Activated naive CD8-positive, alpha-beta T cell treated with anti-CD3 and anti-CD28 coated beads, Interleukin-2, amount 10 ng/mL, durations not matched to agents 7 days and 5 days (primary cell): ENCODE measurements at regions not wholly inside any gene's neighbourhood (a gene's known extent, or its start where the extent isn't known, plus 50 kb on each side); places are given as distances from the start of the nearest gene placed in this dataset.
"Not testable (repeated sequence)": the region's sequence is repeated elsewhere in the genome, so short reads cannot be mapped to it uniquely, and the experiment has no call there.

ENCODE experiments used
- ATAC-seq: fragments of 150-1000 bp; cut with Tn5 transposase; one replicate; pipeline ENCODE4 v1.10.0; 2021; ENCODE audit warnings: low read depth, moderate library complexity
- POLR2A ChIA-PET: fragments of 350-600 bp; sonication (Branson Sonifier 250); formaldehyde crosslinking; loops from one replicate; lab custom pipeline; 2021; ENCODE audit warnings: antibody characterized with exemption; lab: Charles Lee
- DNase-seq: peaks from one replicate; pipeline ENCODE4 v3.0.0; 2021
- H3K27ac Mint-ChIP-seq: one replicate; pipeline ENCODE4 v1.8.0; 2022; ENCODE audit warnings: mild to moderate bottlenecking, mixed read lengths
- H3K27me3 Mint-ChIP-seq: one replicate; pipeline ENCODE4 v1.8.0; 2022; ENCODE audit warnings: mild to moderate bottlenecking, moderate library complexity, mixed read lengths
- H3K36me3 Mint-ChIP-seq: one replicate; pipeline ENCODE4 v1.8.0; 2021; ENCODE audit warnings: mild to moderate bottlenecking, mixed read lengths
- H3K4me1 Mint-ChIP-seq: one replicate; pipeline ENCODE4 v1.8.0; 2021; ENCODE audit warnings: mixed read lengths
- H3K4me3 Mint-ChIP-seq: one replicate; pipeline ENCODE4 v1.8.0; 2022; ENCODE audit warnings: mild to moderate bottlenecking, moderate library complexity, mixed read lengths
- H3K9me3 Mint-ChIP-seq: one replicate; pipeline ENCODE4 v1.8.0; 2021; ENCODE audit warnings: mixed read lengths

DNA sequence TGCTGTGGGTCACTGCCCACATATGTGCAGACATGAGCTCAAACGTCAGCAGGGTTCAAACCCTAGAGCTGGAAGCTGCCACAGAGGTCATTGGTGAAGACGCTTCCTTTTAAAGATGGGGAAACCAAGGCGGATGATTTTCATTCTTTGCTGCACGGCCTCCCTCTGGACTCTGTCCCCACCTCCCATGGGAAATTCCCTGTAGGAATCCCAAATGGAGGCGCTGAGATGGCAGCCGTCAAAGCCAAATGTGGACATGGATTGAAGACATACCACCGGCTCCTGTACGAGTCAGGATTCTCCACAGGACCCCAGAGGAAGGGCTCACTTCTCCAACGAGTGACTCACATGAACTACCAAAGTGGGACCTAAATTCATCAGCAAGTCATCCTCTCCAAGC is 286.4 kb downstream of the CRLF2 start:
- H3K4me1 Mint-ChIP-seq: no peaks in the 10 kb centered on the region
- no peaks in the 10 kb centered on the region for H3K36me3 Mint-ChIP-seq

DNA sequence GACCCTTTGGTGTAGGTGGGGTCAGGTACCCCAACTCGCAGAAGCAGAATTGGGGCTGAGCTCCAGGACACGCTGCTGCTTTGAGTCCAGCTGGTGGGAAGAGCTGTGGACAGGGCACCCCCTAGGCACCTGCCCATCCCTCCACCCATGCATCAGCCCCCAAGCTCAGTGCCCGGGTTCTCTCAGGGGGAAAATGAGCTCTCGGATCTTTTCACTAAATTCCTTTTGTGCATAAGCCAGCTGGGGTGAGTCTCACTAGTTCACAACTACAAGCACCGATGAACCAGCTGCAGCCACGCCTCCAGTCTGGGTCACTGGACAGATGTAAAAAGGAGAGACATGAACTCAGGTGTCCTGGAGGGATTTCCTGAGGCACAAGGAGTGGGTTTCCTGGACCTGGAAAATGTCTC is 286.8 kb downstream of the CRLF2 start:
- no peak for DNase-seq
- Mint-ChIP-seq H3K27ac (no peak overlapping the region), H3K4me1 (no peaks in the 10 kb centered on the region), H3K36me3 (no peaks in the 10 kb centered on the region), H3K27me3 (no peaks in the 10 kb centered on the region), H3K4me3 (no peak overlapping the region), H3K9me3 (no peaks in the 10 kb centered on the region)
- ATAC-seq: no peak
- POLR2A ChIA-PET: no interaction called here

More for the DNA sequence above, 286.4 kb downstream of the CRLF2 start:
- ATAC-seq (no peak), DNase-seq (no peak)
- H3K27ac Mint-ChIP-seq: no peak overlapping the region
- POLR2A ChIA-PET: no interaction called here
- H3K4me3 Mint-ChIP-seq: no peak overlapping the region
- no peaks in the 10 kb centered on the region for H3K27me3 Mint-ChIP-seq
- peaks cover 1% of the 10 kb centered on the region for H3K9me3 Mint-ChIP-seq

DNA sequence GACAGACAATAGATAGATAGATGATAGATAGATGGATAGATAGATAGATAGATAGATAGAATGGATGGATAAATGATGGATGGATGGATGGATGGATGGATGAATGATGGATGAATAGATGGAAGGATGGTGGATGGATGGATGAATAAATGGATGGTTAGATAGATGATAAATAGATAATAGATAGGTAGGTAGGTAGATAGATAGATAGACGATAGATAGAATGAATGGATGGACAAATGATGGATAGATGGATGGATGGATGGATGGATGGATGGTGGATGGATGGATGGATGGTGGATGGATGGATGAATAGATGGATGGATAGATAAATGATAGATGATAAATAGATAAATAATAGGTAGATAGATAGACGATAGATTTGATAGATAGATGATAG is 287.4 kb downstream of the CRLF2 start:
- Mint-ChIP-seq H3K27ac (no peak overlapping the region), H3K4me1 (no peaks in the 10 kb centered on the region)

DNA sequence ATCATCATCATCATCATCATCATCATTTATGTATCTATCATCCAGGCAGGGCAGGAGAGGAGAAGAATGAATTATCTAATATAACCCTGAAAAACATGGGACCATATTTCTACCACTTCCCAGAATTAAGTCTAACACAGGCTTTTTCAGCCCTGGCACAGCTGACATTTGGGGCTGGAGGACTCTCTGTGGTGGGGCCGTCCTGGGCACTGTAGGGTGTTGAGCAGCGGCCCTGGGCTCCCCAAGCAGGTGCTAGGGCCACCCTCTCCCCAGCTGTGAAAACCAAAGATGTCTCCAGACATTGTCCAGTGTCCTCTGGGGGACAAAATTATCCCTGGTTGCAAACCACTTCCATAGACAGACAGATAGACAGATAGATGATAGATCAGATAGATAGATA is 288.4 kb downstream of the CRLF2 start:
- Mint-ChIP-seq H3K27me3 (no peaks in the 10 kb centered on the region), H3K4me1 (no peaks in the 10 kb centered on the region), H3K9me3 (no peaks in the 10 kb centered on the region), H3K27ac (no peak overlapping the region), H3K4me3 (no peak overlapping the region), H3K36me3 (no peaks in the 10 kb centered on the region)
- ATAC-seq (no peak), DNase-seq (no peak)
- POLR2A ChIA-PET: no interaction called here

More for the DNA sequence above, 287.4 kb downstream of the CRLF2 start:
- POLR2A ChIA-PET: no interaction called here
- no peaks in the 10 kb centered on the region for H3K27me3 Mint-ChIP-seq
- DNase-seq: no peak
- ATAC-seq: no peak
- H3K4me3 Mint-ChIP-seq: no peak overlapping the region
- H3K9me3 Mint-ChIP-seq: no peaks in the 10 kb centered on the region
- H3K36me3 Mint-ChIP-seq: no peaks in the 10 kb centered on the region

DNA sequence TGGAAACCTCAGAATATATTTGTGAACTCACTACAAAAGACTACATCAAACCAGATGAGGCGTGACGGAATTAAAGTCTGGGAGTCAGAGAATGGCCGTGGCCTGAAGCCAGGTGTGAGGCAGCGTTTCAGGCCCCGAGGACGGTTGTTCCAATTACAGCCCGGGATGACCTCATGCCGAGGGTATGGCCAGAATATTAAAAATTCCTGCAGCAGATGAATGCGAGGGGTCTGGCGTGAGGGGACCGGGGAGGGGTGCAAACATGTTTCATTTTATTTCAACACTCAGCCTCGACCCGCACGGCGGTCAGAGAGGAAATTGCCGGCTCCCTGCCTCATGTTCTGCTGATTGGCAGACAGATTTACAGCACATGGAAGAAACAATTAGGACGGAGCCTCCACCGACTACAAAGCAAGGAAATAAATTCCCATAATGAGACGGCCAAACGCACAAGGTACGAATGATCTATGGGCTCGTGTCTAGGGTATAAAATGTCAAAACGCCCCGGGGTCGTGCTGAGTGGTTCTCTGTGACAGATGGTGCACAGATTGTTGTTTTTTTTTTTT is 289.7 kb downstream of the SHOX start:
- H3K4me3 Mint-ChIP-seq: no peak overlapping the region
- ATAC-seq (no peak), DNase-seq (no peak)
- H3K27ac Mint-ChIP-seq: no peak overlapping the region
- H3K36me3 Mint-ChIP-seq: no peaks in the 10 kb centered on the region
- POLR2A ChIA-PET: no interaction called here
- H3K9me3 Mint-ChIP-seq: no peaks in the 10 kb centered on the region
- H3K4me1 Mint-ChIP-seq: no peaks in the 10 kb centered on the region
- no peaks in the 10 kb centered on the region for H3K27me3 Mint-ChIP-seq

DNA sequence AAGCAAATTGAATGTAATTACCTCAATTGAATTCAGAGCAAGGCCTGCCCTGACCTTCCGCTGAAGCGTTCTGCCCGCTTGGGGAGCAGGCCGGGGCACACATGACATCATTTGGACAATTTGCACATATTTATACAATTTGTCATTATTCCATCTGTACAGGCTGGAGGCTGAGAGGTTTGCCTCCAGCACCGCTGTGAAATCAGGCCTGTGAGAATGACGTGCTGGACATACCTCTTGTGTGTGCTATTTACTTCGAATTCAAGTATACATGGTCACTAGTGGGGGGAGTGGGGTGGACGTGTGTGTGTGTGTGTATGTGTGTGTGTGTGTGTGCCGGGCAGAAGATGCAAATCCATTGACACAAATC is 285.6 kb downstream of the SHOX start:
- no peak overlapping the region for H3K4me3 Mint-ChIP-seq
- no peaks in the 10 kb centered on the region for H3K36me3 Mint-ChIP-seq
- H3K27ac Mint-ChIP-seq: no peak overlapping the region
- no peaks in the 10 kb centered on the region for H3K4me1 Mint-ChIP-seq
- ATAC-seq: no peak
- H3K27me3 Mint-ChIP-seq: no peaks in the 10 kb centered on the region
- no peak for DNase-seq
- no peaks in the 10 kb centered on the region for H3K9me3 Mint-ChIP-seq
- POLR2A ChIA-PET: no interaction called here

DNA sequence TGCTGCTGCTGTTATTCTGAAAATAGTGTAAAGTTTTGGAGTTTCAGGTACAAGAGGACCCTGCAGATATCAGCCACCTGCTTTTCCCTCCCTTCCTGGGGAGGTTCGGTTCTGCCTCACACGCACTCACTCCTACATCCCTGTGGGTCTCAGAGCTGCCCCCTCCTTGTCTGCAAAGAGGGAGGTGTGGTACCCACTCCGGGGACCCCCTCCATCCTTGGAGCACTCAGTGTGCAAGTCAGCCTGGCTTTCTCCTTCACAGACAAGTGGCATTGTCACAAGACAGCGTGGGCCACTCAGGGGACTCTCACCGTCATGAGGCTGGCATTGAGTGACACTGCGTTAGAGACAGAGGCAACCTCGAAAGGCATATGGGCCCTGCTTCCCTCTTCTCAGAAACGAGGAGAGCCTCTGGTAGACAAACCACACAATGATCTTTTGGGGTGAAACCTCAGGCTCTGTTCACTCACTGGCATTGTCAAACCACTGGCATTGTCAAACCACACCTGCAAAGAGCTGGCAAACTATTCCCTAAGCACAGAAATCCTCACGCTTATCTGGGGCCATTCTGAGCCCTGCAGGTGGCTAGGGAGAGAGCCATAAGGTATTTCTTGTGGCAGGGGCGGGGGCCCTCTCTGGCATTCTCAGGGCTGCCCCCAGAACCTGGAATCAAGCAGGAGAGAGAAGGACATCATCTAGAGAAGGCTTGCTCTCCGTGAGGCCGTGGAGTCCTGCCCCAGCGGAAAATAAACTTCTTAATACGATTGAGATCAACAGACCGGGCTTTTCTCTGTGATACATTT is 285.0 kb downstream of the SHOX start:
- DNase-seq (peak; percentile 41), ATAC-seq (peak; percentile 72)
- Mint-ChIP-seq H3K27ac (no peak overlapping the region), H3K4me1 (no peaks in the 10 kb centered on the region), H3K27me3 (no peaks in the 10 kb centered on the region), H3K36me3 (no peaks in the 10 kb centered on the region), H3K4me3 (no peak overlapping the region), H3K9me3 (no peaks in the 10 kb centered on the region)
- POLR2A ChIA-PET: no interaction called here

DNA sequence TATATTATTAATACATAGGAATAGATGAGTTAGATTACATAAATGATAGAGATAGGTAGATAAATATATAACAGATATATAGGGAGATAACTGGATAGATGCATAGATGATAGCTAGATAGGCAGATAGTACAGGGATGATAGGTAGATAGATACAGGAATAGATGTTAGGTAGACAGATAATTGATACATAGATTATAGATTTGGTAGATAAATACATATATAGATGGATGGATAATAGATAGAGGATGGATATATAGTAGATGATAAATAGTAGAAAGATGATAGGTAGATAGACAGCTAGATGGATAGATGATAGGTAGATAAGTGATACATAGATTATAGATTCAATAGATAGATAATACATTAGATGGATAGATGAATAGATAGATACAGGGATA is 283.6 kb downstream of the SHOX start:
- H3K36me3 Mint-ChIP-seq: no peaks in the 10 kb centered on the region
- no peaks in the 10 kb centered on the region for H3K4me1 Mint-ChIP-seq
- no peak overlapping the region for H3K27ac Mint-ChIP-seq
- H3K9me3 Mint-ChIP-seq: peaks cover under 1% of the 10 kb centered on the region
- ATAC-seq (no peak), DNase-seq (no peak)
- POLR2A ChIA-PET: no interaction called here
- no peak overlapping the region for H3K4me3 Mint-ChIP-seq
- no peaks in the 10 kb centered on the region for H3K27me3 Mint-ChIP-seq

DNA sequence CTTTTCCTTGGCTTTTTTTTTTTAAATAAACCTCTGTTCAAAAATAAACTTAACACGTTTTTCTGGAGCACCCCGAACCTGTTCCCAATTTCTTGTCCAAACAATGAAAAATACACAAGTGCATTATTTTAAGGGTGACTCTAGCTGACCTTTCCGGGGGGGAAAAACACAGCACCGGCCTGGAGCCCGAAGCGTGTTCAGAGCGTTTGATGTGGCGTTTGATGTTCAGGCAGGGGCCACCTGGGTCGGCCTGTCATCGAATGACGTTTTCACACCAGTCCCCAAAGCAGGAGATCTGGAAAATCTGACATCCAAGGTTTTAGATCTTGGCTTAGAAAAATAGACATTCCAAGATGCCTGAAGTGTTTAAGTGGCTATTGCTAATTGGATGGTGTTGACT is 282.1 kb downstream of the SHOX start:
- H3K36me3 Mint-ChIP-seq: no peaks in the 10 kb centered on the region
- no peak overlapping the region for H3K27ac Mint-ChIP-seq
- H3K4me3 Mint-ChIP-seq: no peak overlapping the region
- DNase-seq (no peak), ATAC-seq (no peak)
- H3K9me3 Mint-ChIP-seq: peaks cover 3% of the 10 kb centered on the region
- no peaks in the 10 kb centered on the region for H3K27me3 Mint-ChIP-seq
- H3K4me1 Mint-ChIP-seq: no peaks in the 10 kb centered on the region
- POLR2A ChIA-PET: no interaction called here

DNA sequence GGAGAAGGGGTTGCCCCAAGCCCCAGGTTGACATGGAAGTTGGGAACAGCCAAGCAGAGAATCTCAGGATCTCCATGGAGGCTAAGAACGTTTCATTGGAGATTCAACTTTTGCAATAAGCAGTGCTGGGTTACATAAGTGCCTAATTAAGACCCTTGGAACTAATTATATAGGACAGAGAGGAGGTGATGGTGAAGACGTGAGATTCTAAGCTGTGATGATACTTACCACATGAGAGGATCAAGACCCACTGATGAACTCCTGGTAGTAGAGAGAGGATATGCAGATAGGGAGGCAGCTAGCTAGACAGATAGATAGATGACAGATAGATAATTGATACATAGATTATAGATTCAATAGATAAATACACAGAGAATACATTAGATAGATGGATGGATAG is 278.5 kb downstream of the SHOX start:
- H3K4me1 Mint-ChIP-seq, ATAC-seq, H3K27ac Mint-ChIP-seq, H3K36me3 Mint-ChIP-seq, POLR2A ChIA-PET, H3K9me3 Mint-ChIP-seq, H3K4me3 Mint-ChIP-seq, DNase-seq, H3K27me3 Mint-ChIP-seq: not testable (repeated sequence)

DNA sequence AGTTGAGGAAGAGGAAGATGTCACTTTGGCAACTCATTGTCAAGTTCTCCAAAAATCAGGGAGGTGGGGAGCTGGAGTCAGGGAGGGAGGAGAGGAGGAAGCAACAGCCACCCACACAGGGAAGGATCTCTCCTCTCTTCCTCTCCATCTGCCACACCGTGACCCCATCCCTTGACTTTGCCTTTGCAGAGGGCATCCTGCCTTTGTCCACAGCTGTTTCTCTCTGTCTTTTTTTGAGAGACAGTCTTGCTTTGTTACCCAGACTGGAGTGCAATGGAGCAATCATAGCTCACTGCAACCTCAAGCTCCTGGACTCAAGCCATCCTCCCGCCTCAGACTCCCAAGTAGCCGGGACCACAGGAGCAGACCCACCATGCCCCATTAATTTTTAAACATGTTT is 276.0 kb downstream of the SHOX start:
- Mint-ChIP-seq H3K4me3 (no peak overlapping the region), H3K9me3 (peaks cover 5% of the 10 kb centered on the region), H3K27ac (no peak overlapping the region), H3K27me3 (no peaks in the 10 kb centered on the region), H3K4me1 (no peaks in the 10 kb centered on the region), H3K36me3 (peaks cover 1% of the 10 kb centered on the region)
- no peak for ATAC-seq
- no peak for DNase-seq
- POLR2A ChIA-PET: no interaction called here

DNA sequence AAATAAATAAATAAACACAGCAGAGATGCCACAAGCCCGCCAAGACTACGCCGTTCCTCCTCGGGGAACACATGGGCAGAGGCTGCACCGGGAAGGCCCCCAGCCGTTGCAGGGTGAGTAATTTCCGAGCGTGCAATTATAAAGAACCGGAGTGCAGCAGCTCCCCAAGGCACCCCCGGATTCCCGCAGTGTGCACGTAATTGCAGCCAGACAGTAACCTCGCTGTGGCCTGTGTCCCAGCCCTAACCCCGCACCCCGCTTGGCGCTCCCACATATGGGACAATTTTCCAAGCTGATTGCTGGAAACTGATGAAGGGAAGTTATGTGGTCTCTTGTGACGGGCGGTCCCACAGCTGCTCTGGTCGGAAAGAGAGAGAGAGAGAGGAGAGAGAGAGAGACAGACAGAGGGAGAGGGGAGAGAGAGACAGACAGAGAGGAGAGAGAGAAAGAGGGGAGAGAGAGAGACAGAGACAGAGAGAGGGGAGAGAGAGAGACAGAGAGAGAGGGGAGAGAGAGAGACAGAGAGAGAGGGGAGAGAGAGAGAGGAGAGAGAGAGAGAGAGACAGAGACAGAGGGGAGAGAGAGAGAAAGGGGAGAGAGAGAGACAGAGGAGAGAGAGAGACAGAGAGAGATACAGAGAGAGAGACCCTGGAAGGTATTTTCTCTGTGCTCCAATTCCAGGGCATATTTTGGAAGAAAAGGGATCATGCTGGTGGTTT is 275.4 kb downstream of the SHOX start:
- no peaks in the 10 kb centered on the region for H3K4me1 Mint-ChIP-seq
- ATAC-seq (no peak), DNase-seq (no peak)
- H3K9me3 Mint-ChIP-seq: peaks cover 6% of the 10 kb centered on the region
- no peak overlapping the region for H3K27ac Mint-ChIP-seq
- no peaks in the 10 kb centered on the region for H3K27me3 Mint-ChIP-seq
- POLR2A ChIA-PET: no interaction called here
- H3K4me3 Mint-ChIP-seq: no peak overlapping the region
- H3K36me3 Mint-ChIP-seq: peaks cover 1% of the 10 kb centered on the region

DNA sequence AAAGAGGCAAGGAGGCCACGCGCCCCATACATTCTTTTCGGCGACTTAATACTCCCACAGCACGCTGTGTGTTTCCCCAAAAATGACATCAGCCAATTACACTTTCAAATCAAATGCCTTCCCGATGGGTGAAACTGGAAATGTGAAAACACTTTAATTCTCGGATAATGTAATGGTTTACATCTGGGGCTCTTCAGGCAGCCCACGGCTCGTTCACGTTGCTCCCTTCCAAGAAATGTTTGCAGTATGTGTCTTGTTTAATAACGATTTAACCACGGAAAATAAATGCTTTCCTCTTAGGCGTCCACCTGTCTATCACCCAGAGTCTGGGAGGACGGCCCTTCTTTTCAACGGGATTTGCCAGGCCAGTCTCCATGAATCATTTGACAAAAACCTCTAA is 272.5 kb downstream of the SHOX start:
- ATAC-seq (no peak), DNase-seq (no peak)
- Mint-ChIP-seq H3K9me3 (peaks cover 3% of the 10 kb centered on the region), H3K27ac (no peak overlapping the region), H3K36me3 (peaks cover 1% of the 10 kb centered on the region), H3K27me3 (no peaks in the 10 kb centered on the region), H3K4me3 (no peak overlapping the region), H3K4me1 (no peaks in the 10 kb centered on the region)
- POLR2A ChIA-PET: no interaction called here

DNA sequence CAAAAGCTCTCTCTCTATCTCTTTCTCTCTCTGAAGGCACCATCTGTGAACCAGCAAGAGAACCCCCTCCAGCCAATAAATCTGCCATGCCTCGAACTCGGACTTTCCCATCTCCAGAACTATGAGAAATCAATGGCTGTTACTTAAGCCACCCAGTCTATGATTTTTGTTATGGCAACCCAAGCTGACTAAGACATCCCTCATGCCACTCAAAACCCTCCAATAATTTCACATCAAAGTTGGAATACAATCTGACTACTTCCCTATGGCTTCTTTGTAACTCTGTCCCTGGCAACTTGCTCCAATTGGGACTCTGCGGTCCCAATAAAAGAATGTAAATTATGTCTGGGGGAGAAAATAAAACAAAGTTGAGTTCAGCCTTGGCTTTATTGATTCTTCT is 265.7 kb downstream of the SHOX start:
- Mint-ChIP-seq H3K4me3 (no peak overlapping the region), H3K27me3 (no peaks in the 10 kb centered on the region), H3K4me1 (no peaks in the 10 kb centered on the region), H3K36me3 (peaks cover under 1% of the 10 kb centered on the region), H3K9me3 (peaks cover 11% of the 10 kb centered on the region), H3K27ac (no peak overlapping the region)
- POLR2A ChIA-PET: no interaction called here
- DNase-seq: no peak
- no peak for ATAC-seq
